ENCODE measurements at regions not wholly inside any gene's neighbourhood (a gene's known extent, or its start where the extent isn't known, plus 50 kb on each side); places are given as distances from the start of the nearest gene placed in this dataset.

- TF ChIP-seq CTCF (conservative IDR thresholded peaks at IDR 0.05; ENCODE audit: low read depth, low read length): no peak
These were observed 1753.5 kb upstream of the CELF4 start for GRCh38 chr18:39319141-39319540.

GRCh38 chr18:39318462-39318861, 1752.9 kb upstream of the CELF4 start:
- Histone ChIP-seq H3K36me3 (ENCODE audit: insufficient read depth) (no peaks in the 10 kb centered on the region), H3K9ac (no peak overlapping the region), H3K4me1 (ENCODE audit: low read depth, poor library complexity, severe bottlenecking) (no peaks in the 10 kb centered on the region), H3K27me3 (ENCODE audit: insufficient read depth, low read depth) (no peaks in the 10 kb centered on the region), H3K4me3 (IDR thresholded peaks at IDR 0.05; ENCODE audit: insufficient read depth, low read depth, low read length) (no peak overlapping the region), H4K20me1 (ENCODE audit: insufficient read depth) (no peaks in the 10 kb centered on the region), H2AFZ (ENCODE audit: low read depth) (no peak overlapping the region), H3K4me2 (no peak overlapping the region), H3K27ac (no peak overlapping the region), H3K79me2 (ENCODE audit: insufficient read depth, low read depth) (no peaks in the 10 kb centered on the region)
- no peak for TF ChIP-seq CTCF (conservative IDR thresholded peaks at IDR 0.05; ENCODE audit: low read depth, low read length)

More at GRCh38 chr18:39319141-39319540, 1753.5 kb upstream of the CELF4 start:
- no peaks in the 10 kb centered on the region for H3K4me1 ChIP-seq (ENCODE audit: low read depth, poor library complexity, severe bottlenecking)
- H3K4me2 ChIP-seq: no peak overlapping the region
- H3K27ac ChIP-seq: no peak overlapping the region
- no peaks in the 10 kb centered on the region for H4K20me1 ChIP-seq (ENCODE audit: insufficient read depth)
- no peak overlapping the region for H3K9ac ChIP-seq
- no peak overlapping the region for H3K4me3 ChIP-seq (IDR thresholded peaks at IDR 0.05; ENCODE audit: insufficient read depth, low read depth, low read length)
- H3K36me3 ChIP-seq (ENCODE audit: insufficient read depth): no peaks in the 10 kb centered on the region
- H2AFZ ChIP-seq (ENCODE audit: low read depth): no peak overlapping the region
- no peaks in the 10 kb centered on the region for H3K27me3 ChIP-seq (ENCODE audit: insufficient read depth, low read depth)
- no peaks in the 10 kb centered on the region for H3K79me2 ChIP-seq (ENCODE audit: insufficient read depth, low read depth)

GRCh38 chr18:39318008-39318407, 1752.4 kb upstream of the CELF4 start:
- no peaks in the 10 kb centered on the region for H3K4me1 ChIP-seq (ENCODE audit: low read depth, poor library complexity, severe bottlenecking)
- H2AFZ ChIP-seq (ENCODE audit: low read depth): no peak overlapping the region
- H3K27ac ChIP-seq: no peak overlapping the region
- no peak for TF ChIP-seq CTCF (conservative IDR thresholded peaks at IDR 0.05; ENCODE audit: low read depth, low read length)
- H3K4me2 ChIP-seq: no peak overlapping the region
- no peak overlapping the region for H3K9ac ChIP-seq
- H3K27me3 ChIP-seq (ENCODE audit: insufficient read depth, low read depth): no peaks in the 10 kb centered on the region
- no peak overlapping the region for H3K4me3 ChIP-seq (IDR thresholded peaks at IDR 0.05; ENCODE audit: insufficient read depth, low read depth, low read length)
- no peaks in the 10 kb centered on the region for H3K36me3 ChIP-seq (ENCODE audit: insufficient read depth)
- H3K79me2 ChIP-seq (ENCODE audit: insufficient read depth, low read depth): no peaks in the 10 kb centered on the region
- H4K20me1 ChIP-seq (ENCODE audit: insufficient read depth): no peaks in the 10 kb centered on the region

- Histone ChIP-seq H3K27me3 (ENCODE audit: insufficient read depth, low read depth) (no peaks in the 10 kb centered on the region), H3K4me1 (ENCODE audit: low read depth, poor library complexity, severe bottlenecking) (no peaks in the 10 kb centered on the region), H3K27ac (no peak overlapping the region), H3K4me3 (IDR thresholded peaks at IDR 0.05; ENCODE audit: insufficient read depth, low read depth, low read length) (no peak overlapping the region), H4K20me1 (ENCODE audit: insufficient read depth) (no peaks in the 10 kb centered on the region), H2AFZ (ENCODE audit: low read depth) (no peak overlapping the region), H3K9ac (no peak overlapping the region), H3K79me2 (ENCODE audit: insufficient read depth, low read depth) (no peaks in the 10 kb centered on the region), H3K36me3 (ENCODE audit: insufficient read depth) (no peaks in the 10 kb centered on the region), H3K4me2 (no peak overlapping the region)
- no peak for TF ChIP-seq CTCF (conservative IDR thresholded peaks at IDR 0.05; ENCODE audit: low read depth, low read length)
These were observed 1749.0 kb upstream of the CELF4 start for GRCh38 chr18:39314595-39314994.
